Effector memory CD8-positive, alpha-beta T cell (primary cell): ENCODE measurements at regions not wholly inside any gene's neighbourhood (a gene's known extent, or its start where the extent isn't known, plus 50 kb on each side); places are given as distances from the start of the nearest gene placed in this dataset.
A peak's percentile ranks its signal among the peaks of the same experiment; 100 is the strongest.

Experiments
- ATAC-seq: fragments of 150-1000 bp; cut with Tn5 transposase; replicated peaks from 2 replicates; pipeline ENCODE4 v1.10.0; 2021; ENCODE audit warnings: mild to moderate bottlenecking, moderate library complexity
- DNase-seq, 3 experiments: peaks; one replicate each; pipeline ENCODE4 v3.0.0; 2021
- H3K27ac Mint-ChIP-seq, 2 donors: one replicate each; pipeline ENCODE4 v1.8.0; 2022; ENCODE audit warnings: mild to moderate bottlenecking in 2 of 2, mixed read lengths in 2 of 2, moderate library complexity in 2 of 2
- H3K27me3 Mint-ChIP-seq, 2 donors: one replicate each; pipeline ENCODE4 v1.8.0; 2022; ENCODE audit warnings: mixed read lengths in 2 of 2
- H3K36me3 Mint-ChIP-seq: one replicate; pipeline ENCODE4 v1.8.0; 2022; ENCODE audit warnings: mild to moderate bottlenecking, moderate library complexity, mixed read lengths; ENCODE audit not compliant: insufficient read depth
- H3K4me1 Mint-ChIP-seq, 2 donors: one replicate each; pipeline ENCODE4 v1.8.0; 2022; ENCODE audit warnings: low read depth in 2 of 2, mixed read lengths in 2 of 2
- H3K4me3 Mint-ChIP-seq, 2 donors: one replicate each; pipeline ENCODE4 v1.8.0; 2022; ENCODE audit warnings: mild to moderate bottlenecking in 2 of 2, mixed read lengths in 2 of 2, moderate library complexity in 2 of 2
- H3K9me3 Mint-ChIP-seq, 2 donors: one replicate each; pipeline ENCODE4 v1.8.0; 2022; ENCODE audit warnings: mixed read lengths in 2 of 2

- Mint-ChIP-seq H3K27me3 (peaks cover 33 to 76% of the 10 kb centered on the region in 2 donors), H3K36me3 (no peaks in the 10 kb centered on the region), H3K27ac (no peak overlapping the region), H3K4me3 (no peak overlapping the region), H3K4me1 (peaks cover 3 to 9% of the 10 kb centered on the region in 2 donors), H3K9me3 (peaks cover 0 to 1% of the 10 kb centered on the region in 2 donors)
- DNase-seq (no peak), ATAC-seq (no peak)
Measured at GRCh38 chr10:120978589-120979252, 127.6 kb downstream of the WDR11 start.

GRCh38 chr10:120979435-120980278, 128.5 kb downstream of the WDR11 start:
- Mint-ChIP-seq H3K27ac (no peak overlapping the region), H3K27me3 (peaks cover 23 to 73% of the 10 kb centered on the region in 2 donors), H3K9me3 (no peaks in the 10 kb centered on the region), H3K4me3 (peak overlapping the region; percentile 20 to 57), H3K4me1 (peaks cover 3 to 9% of the 10 kb centered on the region in 2 donors), H3K36me3 (no peaks in the 10 kb centered on the region)
- ATAC-seq (peak; percentile 73), DNase-seq (peak in 2 of 3 experiments; percentile 5 to 11)

- Mint-ChIP-seq H3K4me3 (no peak overlapping the region), H3K36me3 (no peaks in the 10 kb centered on the region), H3K9me3 (no peaks in the 10 kb centered on the region), H3K27ac (no peak overlapping the region), H3K4me1 (peaks cover 3 to 9% of the 10 kb centered on the region in 2 donors), H3K27me3 (peaks cover 19 to 66% of the 10 kb centered on the region in 2 donors)
- ATAC-seq: no peak
- DNase-seq: no peak
Measured at GRCh38 chr10:120980279-120981255, 129.4 kb downstream of the WDR11 start.

GRCh38 chr10:120981601-120982391, 130.6 kb downstream of the WDR11 start:
- no peak overlapping the region for H3K27ac Mint-ChIP-seq
- peaks cover 0 to 2% of the 10 kb centered on the region in 2 donors for H3K9me3 Mint-ChIP-seq
- no peaks in the 10 kb centered on the region for H3K36me3 Mint-ChIP-seq
- DNase-seq (no peak), ATAC-seq (no peak)
- H3K4me1 Mint-ChIP-seq: peaks cover 5 to 14% of the 10 kb centered on the region in 2 donors
- peaks cover 8 to 56% of the 10 kb centered on the region in 2 donors for H3K27me3 Mint-ChIP-seq
- H3K4me3 Mint-ChIP-seq: no peak overlapping the region

- ATAC-seq: no peak
- peaks cover 11 to 21% of the 10 kb centered on the region in 2 donors for H3K4me1 Mint-ChIP-seq
- no peak overlapping the region for H3K4me3 Mint-ChIP-seq
- no peak for DNase-seq
- H3K36me3 Mint-ChIP-seq: no peaks in the 10 kb centered on the region
- H3K27me3 Mint-ChIP-seq: peaks cover 7 to 50% of the 10 kb centered on the region in 2 donors
- H3K27ac Mint-ChIP-seq: no peak overlapping the region
- peaks cover 2 to 9% of the 10 kb centered on the region in 2 donors for H3K9me3 Mint-ChIP-seq
Measured at GRCh38 chr10:120982507-120982906, 131.3 kb downstream of the WDR11 start.

- Mint-ChIP-seq H3K36me3 (no peaks in the 10 kb centered on the region), H3K9me3 (peaks cover 2 to 10% of the 10 kb centered on the region in 2 donors), H3K27me3 (peaks cover 7 to 37% of the 10 kb centered on the region in 2 donors), H3K4me3 (no peak overlapping the region), H3K27ac (no peak overlapping the region), H3K4me1 (peaks cover 14 to 21% of the 10 kb centered on the region in 2 donors)
- DNase-seq: no peak
- ATAC-seq: no peak
Measured at GRCh38 chr10:120983721-120984120, 132.6 kb downstream of the WDR11 start.

GRCh38 chr10:120984221-120984620, 133.1 kb downstream of the WDR11 start:
- H3K27ac Mint-ChIP-seq: no peak overlapping the region
- peaks cover 14 to 20% of the 10 kb centered on the region in 2 donors for H3K4me1 Mint-ChIP-seq
- no peaks in the 10 kb centered on the region for H3K36me3 Mint-ChIP-seq
- H3K4me3 Mint-ChIP-seq: peak overlapping the region in 1 of 2 donors; percentile 46
- no peak for DNase-seq
- H3K27me3 Mint-ChIP-seq: peaks cover 7 to 33% of the 10 kb centered on the region in 2 donors
- peaks cover 2 to 10% of the 10 kb centered on the region in 2 donors for H3K9me3 Mint-ChIP-seq
- ATAC-seq: no peak

- H3K36me3 Mint-ChIP-seq: no peaks in the 10 kb centered on the region
- peak overlapping the region; percentile 11 to 93 for H3K27ac Mint-ChIP-seq
- peaks cover 0 to 18% of the 10 kb centered on the region in 2 donors for H3K27me3 Mint-ChIP-seq
- H3K4me3 Mint-ChIP-seq: peak overlapping the region; percentile 56 to 58
- peaks cover 11 to 17% of the 10 kb centered on the region in 2 donors for H3K4me1 Mint-ChIP-seq
- ATAC-seq (peak; percentile 45), DNase-seq (peak in 1 of 3 experiments; percentile 1)
- peaks cover 2 to 10% of the 10 kb centered on the region in 2 donors for H3K9me3 Mint-ChIP-seq
Measured at GRCh38 chr10:120987359-120987758, 136.2 kb downstream of the WDR11 start.

GRCh38 chr10:120988751-120989150, 137.6 kb downstream of the WDR11 start:
- H3K27me3 Mint-ChIP-seq: peaks cover 0 to 14% of the 10 kb centered on the region in 2 donors
- peaks cover 2 to 10% of the 10 kb centered on the region in 2 donors for H3K9me3 Mint-ChIP-seq
- H3K4me3 Mint-ChIP-seq: peak overlapping the region in 1 of 2 donors; percentile 0
- peaks cover 11 to 12% of the 10 kb centered on the region in 2 donors for H3K4me1 Mint-ChIP-seq
- H3K36me3 Mint-ChIP-seq: no peaks in the 10 kb centered on the region
- H3K27ac Mint-ChIP-seq: peak overlapping the region in 1 of 2 donors; percentile 93
- no peak for DNase-seq
- no peak for ATAC-seq

- no peak for ATAC-seq
- no peaks in the 10 kb centered on the region for H3K36me3 Mint-ChIP-seq
- H3K27me3 Mint-ChIP-seq: peaks cover 0 to 11% of the 10 kb centered on the region in 2 donors
- DNase-seq: no peak
- no peak overlapping the region for H3K4me3 Mint-ChIP-seq
- peaks cover 11 to 12% of the 10 kb centered on the region in 2 donors for H3K4me1 Mint-ChIP-seq
- no peak overlapping the region for H3K27ac Mint-ChIP-seq
- H3K9me3 Mint-ChIP-seq: peaks cover 2 to 10% of the 10 kb centered on the region in 2 donors
Measured at GRCh38 chr10:120989279-120989678, 138.1 kb downstream of the WDR11 start.

GRCh38 chr10:120989996-120990598, 138.9 kb downstream of the WDR11 start:
- ATAC-seq (no peak), DNase-seq (no peak)
- Mint-ChIP-seq H3K27ac (no peak overlapping the region), H3K36me3 (no peaks in the 10 kb centered on the region), H3K27me3 (peaks cover 0 to 8% of the 10 kb centered on the region in 2 donors), H3K4me3 (no peak overlapping the region), H3K9me3 (peaks cover 2 to 10% of the 10 kb centered on the region in 2 donors), H3K4me1 (peaks cover 11 to 12% of the 10 kb centered on the region in 2 donors)

- Mint-ChIP-seq H3K36me3 (no peaks in the 10 kb centered on the region), H3K9me3 (peaks cover 2 to 10% of the 10 kb centered on the region in 2 donors)
- DNase-seq: no peak
Measured at GRCh38 chr10:120990831-120991230, 139.7 kb downstream of the WDR11 start.

More at GRCh38 chr10:120990831-120991230, 139.7 kb downstream of the WDR11 start:
- Mint-ChIP-seq H3K27me3 (peaks cover 0 to 10% of the 10 kb centered on the region in 2 donors), H3K27ac (no peak overlapping the region), H3K4me1 (peaks cover 11 to 12% of the 10 kb centered on the region in 2 donors), H3K4me3 (no peak overlapping the region)
- ATAC-seq: no peak
